Trophoblast cell (in vitro differentiated cells and primary cell): ENCODE measurements at regions not wholly inside any gene's neighbourhood (a gene's known extent, or its start where the extent isn't known, plus 50 kb on each side); places are given as distances from the start of the nearest gene placed in this dataset.

Experiments
- DNase-seq, 2 donors: peaks; one replicate each; pipeline ENCODE4 v3.0.0-alpha.2; 2016
- H2AFZ ChIP-seq: 2 replicates; pipeline ENCODE4 v1.6.1; 2013; ENCODE audit warnings: low read length, moderate library complexity, mild to moderate bottlenecking; ENCODE audit not compliant: insufficient read depth, poor library complexity
- H2AK5ac ChIP-seq: 2 replicates; pipeline ENCODE4 v1.6.1; 2013; ENCODE audit warnings: mild to moderate bottlenecking, low read length
- H2BK120ac ChIP-seq: 2 replicates; pipeline ENCODE4 v1.6.1; 2013; ENCODE audit warnings: low read length, mild to moderate bottlenecking, moderate library complexity; ENCODE audit not compliant: insufficient read depth, poor library complexity
- H2BK12ac ChIP-seq: 2 replicates; pipeline ENCODE4 v1.6.1; 2013; ENCODE audit warnings: mild to moderate bottlenecking, low read length, moderate library complexity
- H2BK5ac ChIP-seq: 2 replicates; pipeline ENCODE4 v1.6.1; 2013; ENCODE audit warnings: low read length, low read depth, moderate library complexity, mild to moderate bottlenecking; ENCODE audit not compliant: poor library complexity
- H3K14ac ChIP-seq: 2 replicates; pipeline ENCODE4 v1.6.1; 2013; ENCODE audit warnings: mild to moderate bottlenecking, low read length
- H3K18ac ChIP-seq: 2 replicates; pipeline ENCODE4 v1.6.1; 2013; ENCODE audit warnings: mild to moderate bottlenecking, low read length
- H3K23ac ChIP-seq: 2 replicates; pipeline ENCODE4 v1.6.1; 2013; ENCODE audit warnings: low read length
- H3K27ac ChIP-seq: 2 replicates; pipeline ENCODE4 v1.5.1; 2013; ENCODE audit warnings: low read depth, mild to moderate bottlenecking, inconsistent platforms, low read length, moderate library complexity
- H3K27me3 ChIP-seq: 2 replicates; pipeline ENCODE4 v1.6.1; 2013; ENCODE audit warnings: inconsistent platforms, mild to moderate bottlenecking, low read length, moderate library complexity; ENCODE audit not compliant: insufficient read depth
- H3K36me3 ChIP-seq, 2 experiments: 1 replicate in 1 of 2; 2 replicates in 1 of 2; pipeline ENCODE4 v1.6.1; 2013; ENCODE audit warnings: low read length in 2 of 2, mild to moderate bottlenecking in 2 of 2, moderate library complexity in 1 of 2; ENCODE audit not compliant: insufficient read depth in 2 of 2, control insufficient read depth in 1 of 2
- H3K4ac ChIP-seq: 2 replicates; pipeline ENCODE4 v1.6.1; 2013; ENCODE audit warnings: low read depth, mild to moderate bottlenecking, low read length, moderate library complexity
- H3K4me1 ChIP-seq, 2 experiments: 1 replicate in 1 of 2; 2 replicates in 1 of 2; pipeline ENCODE4 v1.6.1; 2013; ENCODE audit warnings: low read length in 2 of 2, mild to moderate bottlenecking in 2 of 2, moderate library complexity in 1 of 2; ENCODE audit not compliant: insufficient read depth in 2 of 2, control insufficient read depth in 1 of 2
- H3K4me2 ChIP-seq: 2 replicates; pipeline ENCODE4 v1.6.1; 2013; ENCODE audit warnings: inconsistent platforms, mild to moderate bottlenecking, low read length, moderate library complexity
- H3K4me3 ChIP-seq: 2 replicates; pipeline ENCODE4 v1.5.1; 2013; ENCODE audit warnings: mild to moderate bottlenecking, low read depth, low read length, inconsistent platforms
- H3K79me1 ChIP-seq: one replicate; pipeline ENCODE4 v1.6.1; 2013; ENCODE audit warnings: low read length
- H3K79me2 ChIP-seq: 2 replicates; pipeline ENCODE4 v1.6.1; 2013; ENCODE audit warnings: low read length, mild to moderate bottlenecking; ENCODE audit not compliant: control insufficient read depth, insufficient read depth, poor library complexity
- H3K9ac ChIP-seq: 2 replicates; pipeline ENCODE4 v1.6.1; 2013; ENCODE audit warnings: mild to moderate bottlenecking, low read length
- H3K9me3 ChIP-seq: 2 replicates; pipeline ENCODE4 v1.6.1; 2013; ENCODE audit warnings: low read depth, mild to moderate bottlenecking, control low read depth, inconsistent platforms, low read length; ENCODE audit not compliant: insufficient read depth
- H4K12ac ChIP-seq: 2 replicates; pipeline ENCODE4 v1.6.1; 2013; ENCODE audit warnings: low read depth, mild to moderate bottlenecking, low read length, moderate library complexity
- H4K8ac ChIP-seq: 2 replicates; pipeline ENCODE4 v1.6.1; 2013; ENCODE audit warnings: low read depth, mild to moderate bottlenecking, low read length, moderate library complexity
- H4K91ac ChIP-seq: one replicate; pipeline ENCODE4 v1.6.1; 2013; ENCODE audit warnings: low read depth, mild to moderate bottlenecking, low read length, moderate library complexity
- WGBS: extraction: QIAGEN DNeasy Blood & Tissue Kit; methylation state at CpG from one replicate; pipeline ENCODE4 v1.1.7; 2013; ENCODE audit warnings: missing lambda C conversion rate; ENCODE audit not compliant: insufficient read length, insufficient coverage; ENCODE audit errors: extremely low coverage; 5-methylcytosine and 5-hydroxymethylcytosine counted together

DNA sequence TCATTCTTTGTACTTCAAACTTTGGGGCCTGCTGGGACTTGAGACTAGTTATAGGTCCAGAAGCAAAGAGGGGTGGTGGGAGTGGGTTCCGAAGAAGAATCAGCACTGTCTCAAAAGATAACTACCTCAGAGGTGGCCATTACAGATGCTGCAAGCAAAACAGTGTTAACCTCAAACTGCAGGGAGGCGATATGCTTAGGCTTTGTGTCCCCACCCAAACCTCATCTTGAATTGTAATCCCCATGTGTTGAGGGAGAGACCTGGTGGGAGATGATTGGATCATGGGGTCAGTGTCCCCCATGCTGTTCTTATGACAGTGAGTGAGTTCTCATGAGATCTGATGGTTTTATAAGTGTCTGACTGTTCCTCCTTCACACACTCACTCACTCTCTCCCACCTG, 545.3 kb downstream of the XYLT1 start:
- no peak overlapping the region for H3K18ac ChIP-seq
- no peak overlapping the region for H4K8ac ChIP-seq
- no peak overlapping the region for H3K14ac ChIP-seq

DNA sequence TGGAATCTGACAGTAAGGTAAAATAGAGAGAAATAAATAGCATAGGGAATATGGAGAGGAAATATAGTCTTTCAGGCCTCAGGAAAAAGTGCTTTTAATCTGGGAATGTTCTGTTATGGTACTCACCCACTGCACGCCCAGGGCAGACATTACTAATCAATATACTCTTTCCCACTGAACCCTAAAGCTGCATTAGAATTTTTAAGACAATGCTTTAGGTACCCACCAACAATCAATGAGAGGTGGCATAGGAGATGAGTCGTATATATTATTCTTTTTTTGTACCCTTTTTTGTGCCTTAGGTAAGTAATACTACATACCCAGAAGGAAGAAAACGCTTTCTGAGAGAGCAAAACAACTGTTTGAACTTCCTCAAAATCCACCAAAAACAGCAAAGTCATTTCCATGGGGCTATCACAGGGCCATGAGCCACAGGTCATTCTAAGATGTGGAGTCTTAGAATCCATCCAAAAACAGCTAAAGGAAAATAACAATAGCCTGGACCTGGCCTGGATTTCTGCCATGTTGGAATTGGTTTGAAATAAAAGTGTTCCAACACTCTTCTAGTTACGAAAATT, 542.1 kb downstream of the XYLT1 start:
- H3K79me2 ChIP-seq: no peaks in the 10 kb centered on the region
- WGBS: no CpG with 5 or more reads among the region's 4 CpGs
- H3K4me2 ChIP-seq: no peak overlapping the region
- no peak overlapping the region for H3K18ac ChIP-seq
- H3K79me1 ChIP-seq: no peaks in the 10 kb centered on the region
- no peak overlapping the region for H3K27ac ChIP-seq
- H2BK120ac ChIP-seq: no peak overlapping the region
- H2AK5ac ChIP-seq: no peak overlapping the region
- H3K4me3 ChIP-seq: no peak overlapping the region
- H4K8ac ChIP-seq: no peak overlapping the region
- no peak for DNase-seq
- no peak overlapping the region for H2BK12ac ChIP-seq
- H4K91ac ChIP-seq: no peak overlapping the region
- H2BK5ac ChIP-seq: no peak overlapping the region
- no peak overlapping the region for H3K4ac ChIP-seq
- H3K9me3 ChIP-seq: no peaks in the 10 kb centered on the region
- no peak overlapping the region for H3K9ac ChIP-seq
- no peaks in the 10 kb centered on the region for H3K4me1 ChIP-seq
- no peaks in the 10 kb centered on the region for H3K36me3 ChIP-seq
- H4K12ac ChIP-seq: no peak overlapping the region
- no peaks in the 10 kb centered on the region for H3K27me3 ChIP-seq
- no peak overlapping the region for H3K23ac ChIP-seq
- H2AFZ ChIP-seq: no peak overlapping the region
- H3K14ac ChIP-seq: no peak overlapping the region

More for the DNA sequence above, 545.3 kb downstream of the XYLT1 start:
- no peak overlapping the region for H3K9ac ChIP-seq
- no peaks in the 10 kb centered on the region for H3K36me3 ChIP-seq
- H2BK120ac ChIP-seq: no peak overlapping the region
- H3K4me1 ChIP-seq: no peaks in the 10 kb centered on the region
- H3K79me2 ChIP-seq: no peaks in the 10 kb centered on the region
- no peak overlapping the region for H2BK12ac ChIP-seq
- H4K91ac ChIP-seq: no peak overlapping the region
- H4K12ac ChIP-seq: no peak overlapping the region
- no peak overlapping the region for H2BK5ac ChIP-seq
- H2AK5ac ChIP-seq: no peak overlapping the region
- no peaks in the 10 kb centered on the region for H3K9me3 ChIP-seq
- H2AFZ ChIP-seq: no peak overlapping the region
- no peak overlapping the region for H3K27ac ChIP-seq
- DNase-seq: no peak
- no peak overlapping the region for H3K4me2 ChIP-seq
- H3K79me1 ChIP-seq: no peaks in the 10 kb centered on the region
- H3K4me3 ChIP-seq: no peak overlapping the region
- no CpG with 5 or more reads among the region's 2 CpGs for WGBS
- H3K23ac ChIP-seq: no peak overlapping the region
- no peak overlapping the region for H3K4ac ChIP-seq
- H3K27me3 ChIP-seq: no peaks in the 10 kb centered on the region

DNA sequence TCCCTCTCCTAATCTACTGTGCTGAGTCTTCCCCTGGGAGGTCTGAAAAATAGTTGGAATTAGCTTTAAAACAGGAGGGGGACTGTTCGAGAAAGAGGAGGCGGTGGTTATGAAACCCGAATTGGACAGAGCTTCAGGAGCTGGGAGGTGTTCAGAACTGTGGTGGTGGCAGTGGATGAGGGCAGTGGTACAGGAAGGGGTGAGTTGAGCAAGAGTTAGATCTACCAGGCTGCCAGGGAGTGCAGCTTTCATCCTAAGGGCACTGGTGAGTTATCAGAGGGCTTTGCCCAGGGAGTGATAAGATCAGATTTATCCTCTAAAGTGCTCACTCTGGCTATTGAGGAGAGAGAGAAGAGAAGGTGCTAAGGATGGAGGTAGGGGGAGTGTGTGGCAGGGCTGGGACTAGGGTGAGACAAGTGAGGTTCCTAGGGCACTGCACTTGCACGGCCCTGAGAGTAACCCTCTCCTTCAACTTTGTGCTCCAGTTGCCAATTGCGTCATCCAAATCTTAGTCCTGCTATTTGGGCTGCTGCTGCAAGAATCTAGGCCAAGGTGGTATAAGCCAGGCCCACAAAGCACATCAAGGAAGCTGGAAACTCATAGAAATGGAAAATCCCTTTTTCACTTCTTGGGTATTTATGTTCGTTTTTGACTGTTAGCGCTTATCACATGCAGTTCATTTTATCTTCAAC, 540.3 kb downstream of the XYLT1 start:
- Histone ChIP-seq H2BK120ac (no peak overlapping the region), H3K23ac (no peak overlapping the region), H3K14ac (no peak overlapping the region), H3K79me1 (no peaks in the 10 kb centered on the region), H3K9me3 (no peaks in the 10 kb centered on the region), H4K12ac (no peak overlapping the region), H3K79me2 (no peaks in the 10 kb centered on the region), H3K4me3 (no peak overlapping the region), H2BK5ac (no peak overlapping the region), H4K91ac (no peak overlapping the region), H3K36me3 (no peaks in the 10 kb centered on the region), H3K4me2 (no peak overlapping the region), H4K8ac (no peak overlapping the region), H2AFZ (no peak overlapping the region), H2BK12ac (no peak overlapping the region), H3K9ac (no peak overlapping the region), H3K27me3 (no peaks in the 10 kb centered on the region), H3K4ac (no peak overlapping the region), H3K18ac (no peak overlapping the region), H3K4me1 (no peaks in the 10 kb centered on the region), H3K27ac (no peak overlapping the region), H2AK5ac (no peak overlapping the region)
- DNase-seq: no peak
- WGBS: no CpG with 5 or more reads among the region's 7 CpGs

DNA sequence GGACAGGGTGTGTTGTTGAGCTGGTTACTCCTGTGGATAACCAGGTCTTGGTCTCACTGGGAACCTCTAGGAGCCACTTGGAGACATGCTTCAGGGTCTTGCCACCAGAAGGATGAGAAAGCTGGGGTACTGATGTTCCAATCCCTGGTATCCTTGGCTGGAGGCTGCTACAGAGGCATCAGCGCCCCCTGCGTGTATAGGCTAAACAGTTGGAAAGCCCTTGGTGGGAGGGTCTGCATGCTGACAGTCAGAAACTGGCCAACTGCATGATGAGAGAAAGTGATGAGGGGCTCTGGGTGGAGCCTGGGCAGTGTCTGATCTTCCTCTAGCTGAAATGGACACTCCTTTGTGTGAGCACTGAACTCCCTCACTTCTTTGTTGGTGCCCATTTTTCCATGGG, 536.9 kb downstream of the XYLT1 start:
- H2AFZ ChIP-seq: no peak overlapping the region
- H3K4me2 ChIP-seq: no peak overlapping the region
- H4K12ac ChIP-seq: no peak overlapping the region
- H3K4ac ChIP-seq: no peak overlapping the region
- no peak overlapping the region for H3K27ac ChIP-seq
- no peak overlapping the region for H2AK5ac ChIP-seq
- no peaks in the 10 kb centered on the region for H3K79me2 ChIP-seq
- no peaks in the 10 kb centered on the region for H3K27me3 ChIP-seq
- H3K36me3 ChIP-seq: no peaks in the 10 kb centered on the region
- WGBS: no CpG with 5 or more reads among the region's 2 CpGs
- no peak for DNase-seq
- H3K9ac ChIP-seq: no peak overlapping the region
- H4K8ac ChIP-seq: no peak overlapping the region
- H3K23ac ChIP-seq: no peak overlapping the region
- no peak overlapping the region for H3K18ac ChIP-seq
- no peak overlapping the region for H3K14ac ChIP-seq
- H3K4me3 ChIP-seq: no peak overlapping the region
- H3K79me1 ChIP-seq: no peaks in the 10 kb centered on the region
- H3K4me1 ChIP-seq: no peaks in the 10 kb centered on the region
- H2BK5ac ChIP-seq: no peak overlapping the region
- no peak overlapping the region for H4K91ac ChIP-seq
- no peaks in the 10 kb centered on the region for H3K9me3 ChIP-seq
- H2BK12ac ChIP-seq: no peak overlapping the region
- no peak overlapping the region for H2BK120ac ChIP-seq
